Endothelial cell (in vitro differentiated cells): ENCODE measurements at regions not wholly inside any gene's neighbourhood (a gene's known extent, or its start where the extent isn't known, plus 50 kb on each side); places are given as distances from the start of the nearest gene placed in this dataset.

Source experiments
- DNase-seq: peaks from one replicate; pipeline ENCODE4 v3.0.0; 2021; ENCODE audit warnings: low spot score
- H3K27ac Mint-ChIP-seq: one replicate; pipeline ENCODE4 v1.8.0; 2021; ENCODE audit warnings: mixed read lengths, inconsistent platforms; ENCODE audit not compliant: unreplicated experiment
- H3K27me3 Mint-ChIP-seq: one replicate; pipeline ENCODE4 v1.8.0; 2021; ENCODE audit warnings: mild to moderate bottlenecking, moderate library complexity, mixed read lengths, inconsistent platforms; ENCODE audit not compliant: unreplicated experiment
- H3K36me3 Mint-ChIP-seq: one replicate; pipeline ENCODE4 v1.8.0; 2021; ENCODE audit warnings: mild to moderate bottlenecking, low read depth, mixed read lengths, inconsistent platforms; ENCODE audit not compliant: unreplicated experiment
- H3K4me1 Mint-ChIP-seq: one replicate; pipeline ENCODE4 v1.8.0; 2021; ENCODE audit warnings: mild to moderate bottlenecking, mixed read lengths, inconsistent platforms; ENCODE audit not compliant: unreplicated experiment
- H3K4me3 Mint-ChIP-seq: one replicate; pipeline ENCODE4 v1.8.0; 2021; ENCODE audit warnings: mild to moderate bottlenecking, mixed read lengths, inconsistent platforms; ENCODE audit not compliant: unreplicated experiment
- H3K9me3 Mint-ChIP-seq: one replicate; pipeline ENCODE4 v1.8.0; 2021; ENCODE audit warnings: mixed read lengths, inconsistent platforms; ENCODE audit not compliant: unreplicated experiment
- CTCF ChIP-seq: fragments of 200-600 bp; sonication (generic); IDR thresholded peaks from one replicate; pipeline ENCODE4 v1.5.0; 2021; ENCODE audit warnings: antibody characterized with exemption; ENCODE audit not compliant: unreplicated experiment

GRCh38 chr6:12528581-12529363 lies 187.8 kb upstream of the PHACTR1 start:
- H3K27me3 Mint-ChIP-seq = no peaks in the 10 kb centered on the region
- peak overlapping the region; percentile 90 for H3K27ac Mint-ChIP-seq
- H3K9me3 Mint-ChIP-seq = no peaks in the 10 kb centered on the region
- H3K4me3 Mint-ChIP-seq = no peak overlapping the region
- peaks cover 30% of the 10 kb centered on the region for H3K4me1 Mint-ChIP-seq
- no peak for TF ChIP-seq CTCF
- no peak for DNase-seq
- no peaks in the 10 kb centered on the region for H3K36me3 Mint-ChIP-seq

- DNase-seq = no peak
- Mint-ChIP-seq H3K27me3 (no peaks in the 10 kb centered on the region), H3K9me3 (no peaks in the 10 kb centered on the region), H3K27ac (peak overlapping the region; percentile 90), H3K4me1 (peaks cover 30% of the 10 kb centered on the region), H3K36me3 (no peaks in the 10 kb centered on the region), H3K4me3 (no peak overlapping the region)
- TF ChIP-seq CTCF = no peak
These were observed 187.1 kb upstream of the PHACTR1 start for GRCh38 chr6:12529364-12530019.

- no peak for TF ChIP-seq CTCF
- Mint-ChIP-seq H3K36me3 (no peaks in the 10 kb centered on the region), H3K27ac (peak overlapping the region; percentile 46), H3K4me1 (peaks cover 30% of the 10 kb centered on the region), H3K4me3 (no peak overlapping the region), H3K27me3 (peaks cover 1% of the 10 kb centered on the region), H3K9me3 (no peaks in the 10 kb centered on the region)
- no peak for DNase-seq
These were observed 186.2 kb upstream of the PHACTR1 start for GRCh38 chr6:12530345-12530744.

- H3K4me1 Mint-ChIP-seq = peaks cover 20% of the 10 kb centered on the region
- no peaks in the 10 kb centered on the region for H3K9me3 Mint-ChIP-seq
- H3K4me3 Mint-ChIP-seq = no peak overlapping the region
- no peak for TF ChIP-seq CTCF
- no peak overlapping the region for H3K27ac Mint-ChIP-seq
- H3K36me3 Mint-ChIP-seq = no peaks in the 10 kb centered on the region
- peaks cover 1% of the 10 kb centered on the region for H3K27me3 Mint-ChIP-seq
- DNase-seq = no peak
These were observed 183.0 kb upstream of the PHACTR1 start for GRCh38 chr6:12533586-12533985.
